GDM1 (cell line): ENCODE measurements at regions not wholly inside any gene's neighbourhood (a gene's known extent, or its start where the extent isn't known, plus 50 kb on each side); places are given as distances from the start of the nearest gene placed in this dataset.

ENCODE experiments used
- DNase-seq: peaks from one replicate; lab custom pipeline; 2025; lab: John Stamatoyannopoulos, UW

- DNase-seq, result no peak
These were observed 74.3 kb downstream of the SYNE3 start for GRCh38 chr14:95442016-95442632.

- DNase-seq, result no peak
These were observed 75.5 kb downstream of the SYNE3 start for GRCh38 chr14:95440951-95441350.

GRCh38 chr14:95440496-95440895, 76.0 kb downstream of the SYNE3 start:
- no peak for DNase-seq

GRCh38 chr14:95439881-95440280, 76.6 kb downstream of the SYNE3 start:
- no peak for DNase-seq

- no peak for DNase-seq
These were observed 78.7 kb downstream of the SYNE3 start for GRCh38 chr14:95437715-95438114.

- no peak for DNase-seq
These were observed 80.1 kb downstream of the SYNE3 start for GRCh38 chr14:95436354-95436753.

GRCh38 chr14:95434121-95434520, 82.3 kb downstream of the SYNE3 start:
- DNase-seq, result no peak

- no peak for DNase-seq
These were observed 83.4 kb downstream of the SYNE3 start for GRCh38 chr14:95433094-95433478.

GRCh38 chr14:95432144-95433093, 84.0 kb downstream of the SYNE3 start:
- DNase-seq, result no peak

GRCh38 chr14:95431199-95432143, 85.0 kb downstream of the SYNE3 start:
- no peak for DNase-seq

GRCh38 chr14:95428557-95428956, 87.9 kb downstream of the SYNE3 start:
- no peak for DNase-seq

- no peak for DNase-seq
These were observed 90.4 kb downstream of the SYNE3 start for GRCh38 chr14:95426116-95426475.

GRCh38 chr14:95425369-95426115, 90.9 kb downstream of the SYNE3 start:
- DNase-seq, result no peak

- DNase-seq, result no peak
These were observed 91.9 kb downstream of the SYNE3 start for GRCh38 chr14:95424529-95424928.

GRCh38 chr14:95421741-95422140, 94.7 kb downstream of the SYNE3 start:
- DNase-seq, result no peak

GRCh38 chr14:95420060-95420459, 96.4 kb downstream of the SYNE3 start:
- DNase-seq, result no peak

GRCh38 chr14:95419569-95419968, 96.9 kb downstream of the SYNE3 start:
- no peak for DNase-seq

- no peak for DNase-seq
These were observed 97.6 kb downstream of the SYNE3 start for GRCh38 chr14:95418858-95419257.

GRCh38 chr14:95417492-95417891, 97.8 kb upstream of the CLMN start:
- DNase-seq, result no peak

- DNase-seq, result no peak
These were observed 96.3 kb upstream of the CLMN start for GRCh38 chr14:95415993-95416392.
